ENCODE measurements at regions not wholly inside any gene's neighbourhood (a gene's known extent, or its start where the extent isn't known, plus 50 kb on each side); places are given as distances from the start of the nearest gene placed in this dataset.

- TF ChIP-seq CTCF (IDR thresholded peaks at IDR 0.05) (no peak), ZFX (IDR thresholded peaks at IDR 0.05; ENCODE audit: borderline replicate concordance) (no peak)
Measured at GRCh38 chr2:209062210-209062609, 361.6 kb upstream of the MAP2 start.

All from 22Rv1 (cell line).